Transverse colon (tissue), 4 donors: ENCODE measurements at regions not wholly inside any gene's neighbourhood (a gene's known extent, or its start where the extent isn't known, plus 50 kb on each side); places are given as distances from the start of the nearest gene placed in this dataset.

Experiments
- CTCF ChIP-seq, 5 experiments: fragments of 200-600 bp in 3 of 5; fragments of 450-650 bp in 2 of 5; sonication (generic) in 3 of 5; IDR thresholded peaks; 1 replicate in 2 of 5; 2 replicates in 3 of 5; pipeline ENCODE4 v1.5.1; 2016 to 2017; ENCODE audit warnings: antibody characterized with exemption in 5 of 5, inconsistent platforms in 3 of 5, mild to moderate bottlenecking in 2 of 5, moderate library complexity in 1 of 5
- EP300 ChIP-seq: sonication (generic); formaldehyde crosslinking; IDR thresholded peaks from one replicate; pipeline ENCODE4 v1.6.1; 2017; ENCODE audit warnings: antibody characterized with exemption, low read depth
- POLR2A ChIP-seq: fragments of 450-650 bp; IDR thresholded peaks from one replicate; pipeline ENCODE4 v1.6.1; 2016; ENCODE audit warnings: antibody characterized with exemption, mild to moderate bottlenecking, moderate library complexity
- POLR2AphosphoS5 ChIP-seq, 3 donors: sonication (generic); formaldehyde crosslinking; IDR thresholded peaks; one replicate each; pipeline ENCODE4 v1.6.1; 2016; ENCODE audit warnings: antibody characterized with exemption in 3 of 3

GRCh38 chr5:9737265-9737664 is 107.1 kb upstream of the TAS2R1 start:
- no peak for TF ChIP-seq CTCF (IDR thresholded peaks at IDR 0.05)
- TF ChIP-seq POLR2A = no peak
- TF ChIP-seq EP300 = no peak
- no peak for TF ChIP-seq POLR2AphosphoS5 (IDR thresholded peaks at IDR 0.05)
